Adrenal gland (tissue), 9 donors: ENCODE measurements at regions not wholly inside any gene's neighbourhood (a gene's known extent, or its start where the extent isn't known, plus 50 kb on each side); places are given as distances from the start of the nearest gene placed in this dataset.

Source experiments
- DNase-seq, 7 donors: peaks; one replicate each; pipeline ENCODE4 v3.0.0-alpha.2; 2019 to 2020
- H3K27ac ChIP-seq, 5 donors: fragments of 200-600 bp; sonication (generic) in 4 of 5; 1 replicate in 3 of 5; 2 replicates in 2 of 5; pipeline versions ENCODE4 v1.5.1 to v1.8.0; 2016 to 2020; ENCODE audit warnings: mild to moderate bottlenecking in 1 of 5
- H3K27me3 ChIP-seq: fragments of 200-600 bp; 2 replicates; pipeline ENCODE4 v1.8.0; 2021
- H3K36me3 ChIP-seq, 2 donors: fragments of 200-600 bp; replicated peaks in 1 of 2; 1 replicate in 1 of 2; 2 replicates in 1 of 2; pipeline versions ENCODE4 v1.5.1 to v1.8.0; 2018 to 2022
- H3K4me1 ChIP-seq, 2 donors: fragments of 200-600 bp; replicated peaks in 1 of 2; 1 replicate in 1 of 2; 2 replicates in 1 of 2; pipeline versions ENCODE4 v1.5.1 to v1.8.0; 2018 to 2021
- H3K4me3 ChIP-seq, 4 donors: fragments of 200-600 bp; sonication (generic) in 3 of 4; one replicate each; pipeline ENCODE4 v1.5.1; 2016 to 2018
- H3K9me3 ChIP-seq, 3 donors: fragments of 200-600 bp; sonication (generic) in 1 of 3; replicated peaks in 1 of 3; 1 replicate in 2 of 3; 2 replicates in 1 of 3; pipeline versions ENCODE4 v1.5.1 to v1.8.0; 2016 to 2021
- CTCF ChIP-seq, 6 experiments: fragments of 450-650 bp in 4 of 6; fragments of 200-600 bp in 2 of 6; sonication (generic) in 1 of 6; IDR thresholded peaks; 1 replicate in 5 of 6; 2 replicates in 1 of 6; pipeline versions ENCODE4 v1.5.1 to v1.8.0; 2016 to 2021; ENCODE audit warnings: antibody characterized with exemption in 6 of 6, mild to moderate bottlenecking in 2 of 6, moderate library complexity in 1 of 6
- POLR2A ChIP-seq, 2 donors: fragments of 450-650 bp; IDR thresholded peaks; one replicate each; pipeline ENCODE4 v1.6.1; 2017; ENCODE audit warnings: antibody characterized with exemption in 2 of 2, mild to moderate bottlenecking in 2 of 2, moderate library complexity in 1 of 2
- WGBS, 4 donors: extraction: QIAGEN DNeasy Blood & Tissue Kit in 2 of 4; methylation state at CpG; one replicate each; pipeline versions ENCODE4 v1.1.5 to v1.1.7; 2013 to 2017; 5-methylcytosine and 5-hydroxymethylcytosine counted together
- intact Hi-C, 2 donors: fragments of 100-400 bp; cut with DNase I; formaldehyde crosslinking; loops; one replicate each; pipeline versions ENCODE4 v1.14.1 to v1.15.0; 2022 to 2023
- donor health status: healthy with polysubstance abuse.
- donor health status: Bipolar disorder and iron deficiency.
- donor health status: DM: yes; HTN: yes; CAD: no.
- donor health status: DM: no; HTN: no; CAD: no.
- donor health status: DM: no; HTN: no; CAD: no.

GRCh38 chr13:32887617-32888016, 128.6 kb upstream of the KL start:
- Histone ChIP-seq H3K4me1 (no peaks in the 10 kb centered on the region), H3K4me3 (no peak overlapping the region), H3K27me3 (no peaks in the 10 kb centered on the region), H3K36me3 (no peaks in the 10 kb centered on the region), H3K27ac (no peak overlapping the region), H3K9me3 (peaks cover 0 to 4% (median 0%) of the 10 kb centered on the region in 3 donors)
- DNase-seq: no peak
- 60 to 90% (median 84%) methylated on average over 3 of the region's 3 CpGs for WGBS, 4 donors
- intact Hi-C loops: no loop called here
- TF ChIP-seq POLR2A (IDR thresholded peaks at IDR 0.05) (no peak), CTCF (IDR thresholded peaks at IDR 0.05) (no peak)

DNA sequence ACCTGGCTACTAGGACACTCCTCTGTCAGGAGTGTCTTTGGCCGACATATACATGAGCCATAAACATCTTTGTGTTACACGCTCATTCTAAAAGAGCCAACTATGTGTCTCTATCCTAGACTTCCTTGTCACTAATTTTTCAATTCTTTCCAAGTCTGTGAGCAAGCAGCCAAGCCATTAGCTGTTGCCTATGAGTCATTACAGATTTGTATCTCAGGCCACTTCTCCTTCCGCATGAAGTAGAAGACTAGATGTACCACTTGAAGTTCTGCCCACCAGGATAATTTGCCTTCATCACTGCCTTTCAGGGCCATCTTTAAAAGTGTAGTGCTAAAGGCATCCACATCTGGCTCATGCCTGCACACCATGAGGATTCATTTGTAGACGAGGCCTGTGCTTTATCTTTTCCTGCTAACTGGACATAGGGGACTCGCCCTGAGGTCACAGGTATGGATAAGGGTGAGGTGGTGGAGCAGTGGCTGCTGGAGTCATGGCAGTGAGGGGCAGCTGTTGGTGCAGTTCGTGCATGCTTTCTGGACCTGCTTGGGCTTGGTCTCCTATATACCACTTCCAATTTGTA, 126.1 kb upstream of the KL start:
- Histone ChIP-seq H3K4me1 (no peaks in the 10 kb centered on the region), H3K27me3 (no peaks in the 10 kb centered on the region), H3K27ac (no peak overlapping the region), H3K4me3 (no peak overlapping the region), H3K9me3 (peaks cover 0 to 4% (median 0%) of the 10 kb centered on the region in 3 donors), H3K36me3 (no peaks in the 10 kb centered on the region)
- TF ChIP-seq POLR2A (IDR thresholded peaks at IDR 0.05): no peak
- TF ChIP-seq CTCF (IDR thresholded peaks at IDR 0.05): no peak
- no peak for DNase-seq
- intact Hi-C loops: no loop called here
- WGBS, 4 donors: 83 to 100% (median 90%) methylated on average over 4 to 6 of the region's 6 CpGs

- Histone ChIP-seq H3K27ac (no peak overlapping the region), H3K4me1 (no peaks in the 10 kb centered on the region), H3K27me3 (no peaks in the 10 kb centered on the region), H3K4me3 (no peak overlapping the region), H3K36me3 (no peaks in the 10 kb centered on the region), H3K9me3 (no peaks in the 10 kb centered on the region)
- no peak for DNase-seq
- 81 to 90% (median 88%) methylated on average over 6 of the region's 6 CpGs for WGBS, 4 donors
- TF ChIP-seq CTCF (IDR thresholded peaks at IDR 0.05): no peak
- no peak for TF ChIP-seq POLR2A (IDR thresholded peaks at IDR 0.05)
- intact Hi-C loops: no loop called here
These were observed 123.0 kb upstream of the KL start for GRCh38 chr13:32893176-32893575.

- no peak for DNase-seq
- no peak for TF ChIP-seq POLR2A (IDR thresholded peaks at IDR 0.05)
- no peak for TF ChIP-seq CTCF (IDR thresholded peaks at IDR 0.05)
- Histone ChIP-seq H3K27me3 (no peaks in the 10 kb centered on the region), H3K4me3 (no peak overlapping the region), H3K9me3 (no peaks in the 10 kb centered on the region), H3K27ac (no peak overlapping the region), H3K4me1 (no peaks in the 10 kb centered on the region), H3K36me3 (no peaks in the 10 kb centered on the region)
- intact Hi-C loops: no loop called here
- WGBS, 4 donors: 68 to 80% (median 74%) methylated on average over 2 of the region's 2 CpGs
These were observed 121.6 kb upstream of the KL start for GRCh38 chr13:32894589-32895001.
